ENCODE measurements at regions not wholly inside any gene's neighbourhood (a gene's known extent, or its start where the extent isn't known, plus 50 kb on each side); places are given as distances from the start of the nearest gene placed in this dataset.
"Not testable (repeated sequence)": the region's sequence is repeated elsewhere in the genome, so short reads cannot be mapped to it uniquely, and the experiment has no call there.

GRCh38 chr5:99879791-99880511 is 655.2 kb upstream of the FAM174A start:
- no peak for DNase-seq

DNA sequence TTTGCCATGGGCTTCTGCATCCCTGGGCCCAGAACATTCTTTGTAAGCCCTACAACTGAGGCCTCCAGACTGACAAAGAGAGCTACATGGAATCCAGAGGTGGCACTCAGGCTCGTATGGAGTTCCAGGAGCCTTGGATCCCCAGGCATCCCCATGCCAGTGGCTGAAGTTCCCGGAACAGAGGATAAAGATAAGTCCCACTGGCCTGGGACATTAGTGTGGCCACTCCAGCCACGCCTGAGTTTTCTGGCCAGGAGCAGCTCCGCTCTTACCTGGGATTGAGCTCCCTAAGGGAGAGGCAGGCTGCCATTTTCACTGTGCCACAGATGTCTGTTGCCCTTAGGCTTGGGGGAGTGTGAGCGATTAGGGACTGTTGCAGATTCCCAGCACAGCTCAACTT is 656.3 kb upstream of the FAM174A start:
- no peak for DNase-seq

GRCh38 chr5:99866740-99867139 is 668.4 kb upstream of the FAM174A start:
- DNase-seq = no peak

- DNase-seq = no peak
These were observed 670.0 kb upstream of the FAM174A start for GRCh38 chr5:99865159-99865558.

- DNase-seq = no peak
These were observed 699.4 kb upstream of the FAM174A start for GRCh38 chr5:99835791-99836190.

DNA sequence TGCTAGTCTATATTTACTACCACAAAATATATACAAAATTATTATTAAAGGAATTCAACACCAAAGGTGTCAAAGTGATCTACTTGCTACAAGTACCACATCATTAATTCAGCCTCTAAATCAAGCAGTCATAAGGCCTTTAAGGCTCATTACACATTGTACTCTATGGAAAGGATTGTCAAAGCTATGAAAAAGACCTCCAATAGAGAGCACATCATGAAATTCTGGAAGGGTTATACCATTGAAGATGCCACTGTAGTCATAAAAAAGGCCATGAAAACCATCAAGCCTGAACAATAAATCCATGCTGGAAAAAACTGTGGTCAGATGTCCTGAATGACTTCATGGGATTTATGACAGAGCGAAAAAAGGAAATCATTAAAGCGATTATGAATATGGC is 708.0 kb upstream of the FAM174A start:
- no peak for DNase-seq

GRCh38 chr5:99817796-99818195 is 717.4 kb upstream of the FAM174A start:
- no peak for DNase-seq

DNA sequence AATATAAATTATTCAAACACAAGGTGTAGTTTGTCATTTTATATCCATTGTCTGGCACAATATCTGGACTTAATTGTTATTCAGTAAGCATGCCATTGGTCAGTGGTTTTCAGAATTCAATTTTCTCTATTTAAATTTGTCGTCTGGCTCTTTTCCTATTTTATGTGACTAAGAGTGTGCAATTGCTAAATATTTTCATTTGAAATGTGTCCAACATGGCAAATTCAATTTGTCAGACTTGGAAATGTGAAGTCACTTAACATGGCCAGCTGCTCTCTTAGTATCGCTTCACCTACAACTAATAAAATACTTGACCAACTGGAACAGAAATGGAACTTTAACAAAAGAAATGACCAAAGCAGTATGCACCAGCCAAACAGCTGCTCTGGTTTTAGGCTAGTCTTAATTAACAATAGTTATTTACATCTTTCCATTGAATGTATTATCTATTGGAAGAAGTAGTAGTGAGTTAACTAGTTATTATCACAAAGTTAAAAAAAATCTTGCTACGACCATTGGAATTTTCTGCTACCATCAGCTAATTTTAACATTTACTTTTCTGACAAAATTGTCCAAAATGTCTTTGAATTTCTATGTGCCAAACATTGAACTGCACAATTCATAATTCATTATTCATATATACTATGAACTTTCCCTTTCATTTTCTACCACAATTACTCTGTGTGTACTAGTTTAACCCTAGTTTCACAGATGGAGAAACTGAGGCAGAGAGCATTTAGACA is 720.7 kb upstream of the FAM174A start:
- DNase-seq = no peak

- no peak for DNase-seq
These were observed 726.4 kb upstream of the FAM174A start for GRCh38 chr5:99808657-99809230.

DNA sequence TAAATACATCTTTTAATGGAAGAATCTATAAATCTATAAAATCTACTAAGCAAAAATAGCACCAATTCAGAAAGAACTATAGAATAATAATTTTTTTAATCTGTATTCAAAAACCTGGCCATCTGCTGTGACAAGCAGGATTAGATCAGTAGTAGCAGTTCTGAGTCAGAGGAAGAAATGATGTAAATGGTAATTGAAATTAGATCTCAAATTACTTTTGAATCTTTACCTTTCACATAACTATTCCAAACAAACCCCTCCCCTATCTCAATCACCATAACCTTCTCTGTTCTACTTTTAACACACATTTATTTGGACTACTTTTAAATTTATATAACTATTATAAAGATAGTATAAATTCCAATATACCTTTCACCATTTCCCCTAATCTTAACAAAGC is 727.8 kb upstream of the FAM174A start:
- no peak for DNase-seq

DNA sequence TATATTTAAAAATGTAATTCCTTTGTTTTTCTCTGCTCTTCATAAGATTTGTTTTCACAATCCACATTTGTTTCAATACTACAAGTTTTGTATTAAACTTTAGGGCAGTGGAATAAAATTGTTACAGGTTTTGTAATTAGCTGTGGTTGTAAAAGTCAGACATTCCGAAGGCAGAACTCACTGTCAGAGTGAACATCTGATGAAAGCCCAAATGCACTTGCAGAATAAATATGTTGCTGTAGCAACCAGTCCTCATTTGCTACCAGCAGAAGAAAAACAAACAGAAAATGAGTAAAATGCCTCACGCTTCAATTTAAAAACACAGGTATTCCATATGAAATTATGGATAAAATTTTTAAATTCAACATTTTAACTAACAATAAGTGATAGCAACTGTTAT is 740.1 kb upstream of the FAM174A start:
- no peak for DNase-seq

DNA sequence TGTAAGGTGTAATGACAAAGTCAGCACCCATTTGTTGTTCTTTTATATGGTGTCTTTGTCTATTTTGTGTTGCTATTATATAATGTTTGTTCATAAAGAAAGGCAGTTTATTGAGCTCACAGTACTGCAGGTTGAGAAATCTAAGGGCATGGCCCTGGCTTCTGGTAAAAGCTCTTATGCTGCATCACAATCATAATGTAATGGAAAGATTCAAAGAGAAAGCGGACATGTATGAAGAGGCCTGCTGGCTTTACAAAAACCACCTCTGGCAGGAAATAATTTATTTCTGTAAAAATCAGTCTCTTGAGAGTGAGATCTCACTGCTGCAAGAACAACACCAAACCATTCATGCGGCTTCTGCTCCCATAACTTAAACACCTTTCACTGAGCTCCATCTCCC is 746.7 kb upstream of the FAM174A start:
- DNase-seq = no peak

- DNase-seq = no peak
These were observed 760.0 kb upstream of the FAM174A start for GRCh38 chr5:99775189-99775588.

- no peak for DNase-seq
These were observed 761.9 kb upstream of the FAM174A start for GRCh38 chr5:99773290-99773689.

- DNase-seq = no peak
These were observed 763.9 kb upstream of the FAM174A start for GRCh38 chr5:99771296-99771695.

- DNase-seq = no peak
These were observed 770.2 kb upstream of the FAM174A start for GRCh38 chr5:99765011-99765410.

GRCh38 chr5:99763021-99763774 is 772.0 kb upstream of the FAM174A start:
- no peak for DNase-seq

DNA sequence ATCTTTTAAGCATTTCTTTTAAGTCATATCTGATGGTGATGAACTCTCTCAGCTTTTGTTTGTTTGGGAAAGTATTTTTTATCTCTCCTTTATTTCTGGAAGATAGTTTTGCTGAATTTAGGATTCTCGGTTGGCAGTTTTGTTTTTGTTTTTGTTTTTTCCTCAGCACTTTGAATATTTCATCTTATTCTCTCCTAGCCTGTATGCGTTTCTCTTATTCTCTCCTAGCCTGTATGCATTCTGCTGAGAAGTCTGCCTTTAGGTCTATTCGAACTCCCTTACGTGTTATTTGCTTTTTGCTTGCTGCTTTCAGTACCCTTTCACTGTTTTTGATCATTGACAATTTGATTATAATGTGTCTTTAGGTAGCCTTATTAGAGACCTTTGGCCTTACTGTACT is 787.8 kb upstream of the FAM174A start:
- no peak for DNase-seq

GRCh38 chr5:99733146-99733545 is 802.0 kb upstream of the FAM174A start:
- not testable (repeated sequence) for DNase-seq

- DNase-seq = not testable (repeated sequence)
These were observed 801.8 kb upstream of the CHD1 start for GRCh38 chr5:99730653-99731052.

DNA sequence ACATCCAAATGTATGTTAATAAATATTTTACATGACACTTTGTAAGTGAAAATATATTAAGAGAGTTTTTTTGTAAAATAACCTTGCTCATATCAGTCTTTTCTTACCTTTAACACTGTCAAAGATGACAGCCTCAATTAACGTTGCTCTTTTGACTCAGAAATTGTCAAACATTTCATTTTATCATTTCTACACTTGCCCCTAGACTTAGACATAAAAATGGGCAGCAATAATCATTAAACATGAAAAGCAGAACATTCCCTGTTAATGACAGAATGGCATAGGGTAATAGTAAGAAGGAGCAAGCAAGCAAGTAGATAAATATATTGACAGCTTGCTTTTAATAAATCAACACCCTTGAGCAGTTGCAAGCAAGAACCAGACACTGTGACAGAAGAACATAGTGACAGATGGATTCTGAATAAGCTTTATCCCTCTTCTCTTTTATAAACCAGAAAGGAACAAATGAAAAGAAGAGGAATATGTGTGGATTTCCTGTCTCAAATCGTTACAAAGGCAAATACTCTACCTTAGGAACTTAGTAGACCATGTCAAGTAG is 796.0 kb upstream of the CHD1 start:
- no peak for DNase-seq

DNA sequence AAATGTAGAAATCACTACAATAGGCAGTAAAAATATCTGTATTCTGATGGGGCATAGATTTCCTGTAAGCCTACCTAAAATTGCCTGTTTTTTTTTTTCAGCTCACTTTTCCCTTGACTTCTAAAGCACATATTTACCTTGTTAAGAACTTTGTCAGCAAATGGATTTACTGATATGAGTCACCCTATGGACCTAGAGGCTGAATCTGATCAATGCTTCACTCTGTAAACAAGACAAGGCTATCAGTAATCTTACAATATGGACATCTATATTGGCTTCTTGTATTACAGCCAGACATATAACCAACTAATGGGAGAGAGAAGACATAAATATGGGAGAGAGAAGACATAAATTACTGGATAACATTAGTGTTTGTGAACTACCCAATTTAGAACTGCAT is 792.7 kb upstream of the CHD1 start:
- DNase-seq = no peak

DNA sequence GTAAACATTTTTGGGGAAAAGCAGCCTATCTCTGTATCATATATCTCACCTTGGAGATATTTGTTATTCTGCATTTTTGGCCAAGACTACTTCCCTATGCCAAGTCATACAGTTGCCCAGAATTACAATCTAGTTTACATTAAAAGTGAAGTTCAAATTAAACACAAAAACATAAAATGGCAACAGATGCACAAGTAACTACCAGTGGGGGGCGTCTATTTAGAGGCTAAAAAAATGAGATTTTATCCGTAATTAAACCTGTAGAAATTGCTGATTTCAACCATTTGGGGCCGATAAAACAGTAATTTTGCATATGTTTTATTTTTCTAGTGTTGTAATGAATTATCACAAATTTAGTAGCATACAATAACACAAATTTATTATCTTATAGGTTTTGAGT is 787.1 kb upstream of the CHD1 start:
- DNase-seq = no peak
